ENCODE measurements at regions not wholly inside any gene's neighbourhood (a gene's known extent, or its start where the extent isn't known, plus 50 kb on each side); places are given as distances from the start of the nearest gene placed in this dataset.
A peak's percentile ranks its signal among the peaks of the same experiment; 100 is the strongest.

GRCh38 chr10:83166344-83166743 lies 973.0 kb upstream of the GHITM start:
- DNase-seq, result peak in 1 of 2 experiments; percentile 0

- DNase-seq, result no peak
Observed at GRCh38 chr10:83167081-83167480, 972.2 kb upstream of the GHITM start.

- DNase-seq, result no peak
Observed at GRCh38 chr10:83176901-83177300, 962.4 kb upstream of the GHITM start.

- DNase-seq, result no peak
Observed at GRCh38 chr10:83178526-83178925, 960.8 kb upstream of the GHITM start.

- DNase-seq, result no peak
Observed at GRCh38 chr10:83179371-83179770, 959.9 kb upstream of the GHITM start.

GRCh38 chr10:83182076-83182475 lies 957.2 kb upstream of the GHITM start:
- no peak for DNase-seq

- no peak for DNase-seq
Observed at GRCh38 chr10:83184641-83185040, 954.7 kb upstream of the GHITM start.

- DNase-seq, result no peak
Observed at GRCh38 chr10:83190614-83191013, 948.7 kb upstream of the GHITM start.

- DNase-seq, result no peak
Observed at GRCh38 chr10:83193026-83193425, 946.3 kb upstream of the GHITM start.

GRCh38 chr10:83195021-83195420 lies 944.3 kb upstream of the GHITM start:
- no peak for DNase-seq

- DNase-seq, result no peak
Observed at GRCh38 chr10:83199374-83199773, 939.9 kb upstream of the GHITM start.

GRCh38 chr10:83205861-83206260 lies 933.4 kb upstream of the GHITM start:
- DNase-seq, result no peak

GRCh38 chr10:83212632-83213334 lies 926.5 kb upstream of the GHITM start:
- no peak for DNase-seq

GRCh38 chr10:83214136-83214535 lies 925.2 kb upstream of the GHITM start:
- no peak for DNase-seq

- DNase-seq, result no peak
Observed at GRCh38 chr10:83218205-83218604, 921.1 kb upstream of the GHITM start.

GRCh38 chr10:83222300-83222699 lies 917.0 kb upstream of the GHITM start:
- no peak for DNase-seq

GRCh38 chr10:83222832-83223742 lies 916.2 kb upstream of the GHITM start:
- no peak for DNase-seq

GRCh38 chr10:83225781-83226180 lies 913.5 kb upstream of the GHITM start:
- DNase-seq, result no peak

GRCh38 chr10:83229991-83230390 lies 909.3 kb upstream of the GHITM start:
- DNase-seq, result no peak

- no peak for DNase-seq
Observed at GRCh38 chr10:83233691-83234090, 905.6 kb upstream of the GHITM start.

GRCh38 chr10:83248106-83248631 lies 891.1 kb upstream of the GHITM start:
- no peak for DNase-seq

GRCh38 chr10:83250396-83250795 lies 888.9 kb upstream of the GHITM start:
- DNase-seq, result no peak

- DNase-seq, result no peak
Observed at GRCh38 chr10:83252169-83252568, 887.1 kb upstream of the GHITM start.

GRCh38 chr10:83252596-83252995 lies 886.7 kb upstream of the GHITM start:
- DNase-seq, result no peak

Data from NCI-H526 (cell line).